ENCODE measurements at regions not wholly inside any gene's neighbourhood (a gene's known extent, or its start where the extent isn't known, plus 50 kb on each side); places are given as distances from the start of the nearest gene placed in this dataset.

GRCh38 chr3:67986706-67987105 lies 332.3 kb upstream of the SUCLG2 start:
- TF ChIP-seq POLR2AphosphoS5 (IDR thresholded peaks at IDR 0.05) (no peak), CTCF (IDR thresholded peaks at IDR 0.05) (no peak), EP300 (IDR thresholded peaks at IDR 0.05) (no peak)
